ENCODE measurements at regions not wholly inside any gene's neighbourhood (a gene's known extent, or its start where the extent isn't known, plus 50 kb on each side); places are given as distances from the start of the nearest gene placed in this dataset.

GRCh38 chr2:176686328-176686727, 417.1 kb downstream of the MTX2 start:
- TF ChIP-seq CTCF (IDR thresholded peaks at IDR 0.05), result no peak
- no peak for TF ChIP-seq POLR2AphosphoS5 (IDR thresholded peaks at IDR 0.05; ENCODE audit: low read depth, low read length)
